ENCODE measurements at regions not wholly inside any gene's neighbourhood (a gene's known extent, or its start where the extent isn't known, plus 50 kb on each side); places are given as distances from the start of the nearest gene placed in this dataset.

DNA sequence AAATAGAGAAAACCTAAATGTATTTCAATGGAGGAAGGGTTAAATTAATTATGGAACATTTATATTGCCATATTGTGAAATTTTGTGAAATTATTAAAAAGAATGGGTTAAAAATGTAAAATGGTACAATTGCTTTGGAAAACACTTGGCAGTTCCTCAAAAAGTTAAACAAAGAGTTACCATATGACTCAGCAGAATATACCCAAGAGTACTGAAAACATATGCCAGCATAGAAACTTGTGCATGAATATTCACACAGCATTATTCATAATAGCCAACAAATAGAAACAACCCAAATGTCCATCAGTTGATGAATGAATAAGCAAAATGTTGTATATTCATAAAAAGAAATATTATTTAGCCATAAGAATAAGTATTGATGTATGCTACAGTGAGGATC is 181.0 kb upstream of the MAST4 start:
- Histone ChIP-seq H3K9me3 (ENCODE audit: control insufficient read depth, insufficient read depth, low read depth, low read length) (no peaks in the 10 kb centered on the region), H3K36me3 (ENCODE audit: control insufficient read depth in 2 of 2, insufficient read depth in 1 of 2, low read length in 2 of 2) (no peaks in the 10 kb centered on the region), H3K4me1 (ENCODE audit: control insufficient read depth, insufficient read depth, low read length) (no peaks in the 10 kb centered on the region), H3K27ac (ENCODE audit: extremely low read depth, low read depth, low read length) (no peak overlapping the region), H3K4me3 (ENCODE audit: low read depth, low read length) (no peak overlapping the region)
- TF ChIP-seq ZNF404 (tag by site-specific recombination; IDR thresholded peaks at IDR 0.05) (no peak), ZNF239 (tag by site-specific recombination; IDR thresholded peaks at IDR 0.05) (no peak), ZNF660 (tag by site-specific recombination; IDR thresholded peaks at IDR 0.05) (no peak), ZNF473 (tag by site-specific recombination; IDR thresholded peaks at IDR 0.05) (no peak)
- TF ChIP-seq, protein P1, sequence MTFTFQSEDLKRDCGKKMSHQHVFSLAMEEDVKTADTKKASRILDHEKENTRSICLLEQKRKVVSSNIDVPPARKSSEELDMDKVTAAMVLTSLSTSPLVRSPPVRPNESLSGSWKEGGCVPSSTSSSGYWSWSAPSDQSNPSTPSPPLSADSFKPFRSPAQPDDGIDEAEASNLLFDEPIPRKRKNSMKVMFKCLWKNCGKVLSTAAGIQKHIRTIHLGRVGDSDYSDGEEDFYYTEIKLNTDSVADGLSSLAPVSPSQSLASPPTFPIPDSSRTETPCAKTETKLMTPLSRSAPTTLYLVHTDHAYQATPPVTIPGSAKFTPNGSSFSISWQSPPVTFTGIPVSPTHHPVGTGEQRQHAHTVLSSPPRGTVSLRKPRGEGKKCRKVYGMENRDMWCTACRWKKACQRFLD (tag by site-specific recombination; IDR thresholded peaks at IDR 0.05): no peak
- TF ChIP-seq, protein P2, sequence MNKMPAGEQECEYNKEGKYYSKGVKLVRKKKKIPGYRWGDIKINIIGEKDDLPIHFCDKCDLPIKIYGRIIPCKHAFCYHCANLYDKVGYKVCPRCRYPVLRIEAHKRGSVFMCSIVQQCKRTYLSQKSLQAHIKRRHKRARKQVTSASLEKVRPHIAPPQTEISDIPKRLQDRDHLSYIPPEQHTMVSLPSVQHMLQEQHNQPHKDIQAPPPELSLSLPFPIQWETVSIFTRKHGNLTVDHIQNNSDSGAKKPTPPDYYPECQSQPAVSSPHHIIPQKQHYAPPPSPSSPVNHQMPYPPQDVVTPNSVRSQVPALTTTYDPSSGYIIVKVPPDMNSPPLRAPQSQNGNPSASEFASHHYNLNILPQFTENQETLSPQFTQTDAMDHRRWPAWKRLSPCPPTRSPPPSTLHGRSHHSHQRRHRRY (tag by site-specific recombination; IDR thresholded peaks at IDR 0.05): no peak
- POLR2A ChIA-PET: no interaction called here
- CTCF ChIA-PET: interaction anchor here (0.6 to 1.2 kb wide), 2 partner anchors 34 to 109 kb away, joined by 3 to 4 read pairs; no protein-coding TSS in a partner anchor

DNA sequence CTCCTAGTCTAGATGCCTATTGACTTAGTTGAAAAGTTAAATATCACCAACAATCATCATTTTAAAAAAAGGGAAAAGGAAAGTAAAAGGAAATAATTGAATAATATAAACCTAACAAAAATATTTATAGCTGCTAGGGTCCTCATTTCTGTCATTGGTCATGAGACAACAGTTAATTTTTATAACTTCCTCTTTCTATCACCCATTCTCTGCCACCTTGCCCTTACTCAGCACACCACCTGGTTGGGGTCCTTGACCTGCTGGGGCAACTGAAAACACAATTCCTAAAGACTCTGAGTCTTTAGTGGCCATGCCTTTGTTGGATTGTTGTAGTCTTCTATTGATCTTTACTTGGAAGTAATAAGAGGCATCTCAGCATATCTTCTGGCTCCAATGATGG is 179.5 kb upstream of the MAST4 start:
- TF ChIP-seq ZNF843 (tag by site-specific recombination; IDR thresholded peaks at IDR 0.05) (no peak), ZNF529 (tag by site-specific recombination; IDR thresholded peaks at IDR 0.05; ENCODE audit: insufficient replicate concordance) (no peak), PRDM1 (tag by site-specific recombination; IDR thresholded peaks at IDR 0.05) (no peak), ZNF391 (tag by site-specific recombination; IDR thresholded peaks at IDR 0.05; ENCODE audit: borderline replicate concordance, low read depth) (no peak), ZNF155 (tag by site-specific recombination; IDR thresholded peaks at IDR 0.05) (no peak), ZNF335 (tag by site-specific recombination; conservative IDR thresholded peaks at IDR 0.05) (no peak), ZNF707 (tag by site-specific recombination; IDR thresholded peaks at IDR 0.05) (no peak), ZNF354C (tag by site-specific recombination; IDR thresholded peaks at IDR 0.05; ENCODE audit: borderline replicate concordance, low read depth) (no peak), ZNF19 (tag by site-specific recombination; IDR thresholded peaks at IDR 0.05; ENCODE audit: low read depth) (no peak), ZIC2 (tag by site-specific recombination; IDR thresholded peaks at IDR 0.05) (no peak), OVOL3 (tag by site-specific recombination; IDR thresholded peaks at IDR 0.05) (no peak), ZNF548 (tag by site-specific recombination; IDR thresholded peaks at IDR 0.05) (no peak), ZNF629 (tag by site-specific recombination; IDR thresholded peaks at IDR 0.05) (no peak), MEIS1 (CRISPR knock-in tag; IDR thresholded peaks at IDR 0.05; ENCODE audit: borderline replicate concordance) (no peak), ZNF610 (tag by site-specific recombination; IDR thresholded peaks at IDR 0.05; ENCODE audit: borderline replicate concordance) (no peak), ZNF776 (tag by site-specific recombination; IDR thresholded peaks at IDR 0.05; ENCODE audit: borderline replicate concordance) (no peak), BCL11B (tag by site-specific recombination; IDR thresholded peaks at IDR 0.05; ENCODE audit: low read depth) (no peak), ZNF311 (tag by site-specific recombination; IDR thresholded peaks at IDR 0.05; ENCODE audit: borderline replicate concordance) (no peak)
- TF ChIP-seq, protein P3, sequence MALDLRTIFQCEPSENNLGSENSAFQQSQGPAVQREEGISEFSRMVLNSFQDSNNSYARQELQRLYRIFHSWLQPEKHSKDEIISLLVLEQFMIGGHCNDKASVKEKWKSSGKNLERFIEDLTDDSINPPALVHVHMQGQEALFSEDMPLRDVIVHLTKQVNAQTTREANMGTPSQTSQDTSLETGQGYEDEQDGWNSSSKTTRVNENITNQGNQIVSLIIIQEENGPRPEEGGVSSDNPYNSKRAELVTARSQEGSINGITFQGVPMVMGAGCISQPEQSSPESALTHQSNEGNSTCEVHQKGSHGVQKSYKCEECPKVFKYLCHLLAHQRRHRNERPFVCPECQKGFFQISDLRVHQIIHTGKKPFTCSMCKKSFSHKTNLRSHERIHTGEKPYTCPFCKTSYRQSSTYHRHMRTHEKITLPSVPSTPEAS (tag by site-specific recombination; IDR thresholded peaks at IDR 0.05): no peak
- TF ChIP-seq, protein P4, sequence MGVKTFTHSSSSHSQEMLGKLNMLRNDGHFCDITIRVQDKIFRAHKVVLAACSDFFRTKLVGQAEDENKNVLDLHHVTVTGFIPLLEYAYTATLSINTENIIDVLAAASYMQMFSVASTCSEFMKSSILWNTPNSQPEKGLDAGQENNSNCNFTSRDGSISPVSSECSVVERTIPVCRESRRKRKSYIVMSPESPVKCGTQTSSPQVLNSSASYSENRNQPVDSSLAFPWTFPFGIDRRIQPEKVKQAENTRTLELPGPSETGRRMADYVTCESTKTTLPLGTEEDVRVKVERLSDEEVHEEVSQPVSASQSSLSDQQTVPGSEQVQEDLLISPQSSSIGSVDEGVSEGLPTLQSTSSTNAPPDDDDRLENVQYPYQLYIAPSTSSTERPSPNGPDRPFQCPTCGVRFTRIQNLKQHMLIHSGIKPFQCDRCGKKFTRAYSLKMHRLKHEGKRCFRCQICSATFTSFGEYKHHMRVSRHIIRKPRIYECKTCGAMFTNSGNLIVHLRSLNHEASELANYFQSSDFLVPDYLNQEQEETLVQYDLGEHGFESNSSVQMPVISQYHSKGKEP (tag by site-specific recombination; IDR thresholded peaks at IDR 0.05): no peak
- Histone ChIP-seq H3K27ac (ENCODE audit: extremely low read depth, low read depth, low read length) (no peak overlapping the region), H3K4me1 (ENCODE audit: control insufficient read depth, insufficient read depth, low read length) (no peaks in the 10 kb centered on the region), H3K4me3 (ENCODE audit: low read depth, low read length) (no peak overlapping the region), H3K9me3 (ENCODE audit: control insufficient read depth, insufficient read depth, low read depth, low read length) (no peaks in the 10 kb centered on the region), H3K36me3 (ENCODE audit: control insufficient read depth in 2 of 2, insufficient read depth in 1 of 2, low read length in 2 of 2) (no peaks in the 10 kb centered on the region)
- CTCF ChIA-PET: interaction anchor here (0.6 to 1.4 kb wide), 3 partner anchors 106 to 184 kb away, joined by 3 to 4 read pairs (median 4); no protein-coding TSS in a partner anchor
- POLR2A ChIA-PET: no interaction called here
